H1 (cell line): ENCODE measurements at regions not wholly inside any gene's neighbourhood (a gene's known extent, or its start where the extent isn't known, plus 50 kb on each side); places are given as distances from the start of the nearest gene placed in this dataset.

ENCODE experiments used
- CTCF ChIA-PET: fragments of 300-600 bp; sonication (Branson Sonifier 250); formaldehyde crosslinking; loops from one replicate; lab custom pipeline; 2021; ENCODE audit not compliant: partially characterized antibody; lab: Charles Lee
- POLR2A ChIA-PET: fragments of 300-600 bp; sonication (Branson Sonifier 250); formaldehyde crosslinking; loops from one replicate; lab custom pipeline; 2021; ENCODE audit warnings: inconsistent platforms; ENCODE audit not compliant: partially characterized antibody; lab: Charles Lee
- DNase-seq, 2 experiments: peaks; one replicate each; pipeline versions ENCODE4 v3.0.0 to v3.0.0-alpha.2; 2010 to 2022; ENCODE audit warnings: low spot score in 2 of 2, low read depth in 1 of 2, mixed read lengths in 1 of 2
- FAIRE-seq: peaks from 2 replicates; lab custom pipeline; 2011; peaks lifted over from hg19 to GRCh38; lab: Jason Lieb, UNC
- H2AFZ ChIP-seq: 2 replicates; pipeline ENCODE4 v1.8.1; 2012; ENCODE audit warnings: low read length, inconsistent platforms
- H2AK5ac ChIP-seq: 2 replicates; pipeline ENCODE4 v1.6.1; 2013; ENCODE audit warnings: low read depth, low read length
- H2BK120ac ChIP-seq: replicated peaks from 2 replicates; pipeline ENCODE3; 2013; ENCODE audit warnings: low read depth, low read length, inconsistent platforms
- H2BK12ac ChIP-seq: 2 replicates; pipeline ENCODE4 v1.6.1; 2013; ENCODE audit warnings: low read depth, low read length
- H2BK15ac ChIP-seq: 2 replicates; pipeline ENCODE4 v1.6.1; 2013; ENCODE audit warnings: low read length
- H2BK20ac ChIP-seq: 2 replicates; pipeline ENCODE4 v1.6.1; 2013; ENCODE audit warnings: low read length
- H2BK5ac ChIP-seq: 2 replicates; pipeline ENCODE4 v1.6.1; 2013; ENCODE audit warnings: low read depth, low read length
- H3K14ac ChIP-seq: 2 replicates; pipeline ENCODE4 v1.6.1; 2013; ENCODE audit warnings: inconsistent platforms; ENCODE audit not compliant: insufficient read length
- H3K18ac ChIP-seq: 2 replicates; pipeline ENCODE4 v1.6.1; 2013; ENCODE audit warnings: low read length; ENCODE audit errors: extremely low read depth
- H3K23ac ChIP-seq: 2 replicates; pipeline ENCODE4 v1.6.1; 2013; ENCODE audit warnings: inconsistent platforms; ENCODE audit not compliant: insufficient read length
- H3K23me2 ChIP-seq: 2 replicates; pipeline ENCODE4 v1.6.1; 2013; ENCODE audit warnings: low read depth, low read length
- H3K27ac ChIP-seq: 2 replicates; pipeline ENCODE4 v1.6.1; 2011; ENCODE audit warnings: low read depth, low read length, inconsistent platforms
- H3K27me3 ChIP-seq, 4 experiments: replicated peaks in 1 of 4; 1 replicate in 1 of 4; 2 replicates in 3 of 4; pipeline versions ENCODE4 v1.6.1 to v1.8.1; 2011 to 2013; ENCODE audit warnings: low read length in 3 of 4, mild to moderate bottlenecking in 3 of 4, inconsistent platforms in 2 of 4, mixed read lengths in 2 of 4, moderate library complexity in 1 of 4; ENCODE audit not compliant: control insufficient read depth in 3 of 4, insufficient read depth in 3 of 4; ENCODE audit errors: extremely low read depth in 1 of 4
- H3K36me3 ChIP-seq, 4 experiments: 2 replicates each; pipeline versions ENCODE4 v1.6.1 to v1.8.1; 2011 to 2013; ENCODE audit warnings: mild to moderate bottlenecking in 4 of 4, low read length in 3 of 4, moderate library complexity in 2 of 4, control low read depth in 1 of 4, inconsistent platforms in 1 of 4; ENCODE audit not compliant: insufficient read depth in 4 of 4, control insufficient read depth in 2 of 4
- H3K4ac ChIP-seq: replicated peaks from 2 replicates; pipeline ENCODE3; 2013; ENCODE audit warnings: low read length, low read depth, mixed read lengths, inconsistent platforms; ENCODE audit not compliant: insufficient read length
- H3K4me1 ChIP-seq, 4 experiments: replicated peaks in 1 of 4; 1 replicate in 1 of 4; 2 replicates in 3 of 4; pipeline versions ENCODE4 v1.6.1 to v1.8.1; 2011 to 2013; ENCODE audit warnings: low read length in 3 of 4, inconsistent platforms in 2 of 4, mixed read lengths in 1 of 4; ENCODE audit not compliant: insufficient read depth in 4 of 4, control insufficient read depth in 3 of 4
- H3K4me2 ChIP-seq, 2 experiments: 2 replicates each; pipeline versions ENCODE4 v1.6.1 to v1.8.1; 2011 to 2013; ENCODE audit warnings: low read depth in 2 of 2, low read length in 2 of 2, control low read depth in 1 of 2, inconsistent platforms in 1 of 2, mild to moderate bottlenecking in 1 of 2; ENCODE audit not compliant: insufficient read depth in 1 of 2
- H3K4me3 ChIP-seq, 4 experiments: fragments of 200-600, 300-600 bp in 1 of 4; sonication (generic), shearing (Covaris generic), sonication (Bioruptor Twin) in 1 of 4; 2 replicates each; pipeline versions ENCODE4 v1.5.1 to v1.8.1; 2011 to 2016; ENCODE audit warnings: low read length in 4 of 4, low read depth in 3 of 4, control low read depth in 2 of 4, inconsistent platforms in 2 of 4, mild to moderate bottlenecking in 2 of 4, mixed read lengths in 1 of 4, moderate library complexity in 1 of 4; ENCODE audit not compliant: insufficient read depth in 2 of 4; ENCODE audit errors: extremely low read depth in 1 of 4
- H3K56ac ChIP-seq: replicated peaks from 2 replicates; pipeline ENCODE3; 2013; ENCODE audit warnings: low read depth, mild to moderate bottlenecking, mixed read lengths, low read length, inconsistent platforms; ENCODE audit not compliant: insufficient read length
- H3K79me1 ChIP-seq: 2 replicates; pipeline ENCODE4 v1.6.1; 2013; ENCODE audit warnings: low read depth, low read length, control low read depth
- H3K79me2 ChIP-seq, 2 experiments: 2 replicates each; pipeline versions ENCODE4 v1.6.1 to v1.8.1; 2012 to 2013; ENCODE audit warnings: low read length in 2 of 2, mild to moderate bottlenecking in 2 of 2, inconsistent platforms in 1 of 2; ENCODE audit not compliant: insufficient read depth in 2 of 2, control insufficient read depth in 1 of 2
- H3K9ac ChIP-seq, 4 experiments: replicated peaks in 1 of 4; 1 replicate in 1 of 4; 2 replicates in 3 of 4; pipeline versions ENCODE4 v1.6.1 to v1.8.1; 2011 to 2013; ENCODE audit warnings: low read depth in 3 of 4, low read length in 3 of 4, control low read depth in 2 of 4, mild to moderate bottlenecking in 2 of 4, moderate library complexity in 2 of 4, inconsistent platforms in 1 of 4; ENCODE audit errors: extremely low read depth in 1 of 4
- H3K9me3 ChIP-seq, 2 experiments: 2 replicates each; pipeline versions ENCODE4 v1.6.1 to v1.8.1; 2012 to 2013; ENCODE audit warnings: mild to moderate bottlenecking in 2 of 2, moderate library complexity in 2 of 2, control low read depth in 1 of 2, inconsistent platforms in 1 of 2, low read depth in 1 of 2, low read length in 1 of 2, mixed read lengths in 1 of 2; ENCODE audit not compliant: insufficient read depth in 2 of 2
- H4K20me1 ChIP-seq, 2 experiments: replicated peaks in 1 of 2; 2 replicates each; pipeline versions ENCODE3 to v1.8.1; 2011 to 2013; ENCODE audit warnings: inconsistent platforms in 2 of 2, low read length in 2 of 2, mild to moderate bottlenecking in 1 of 2; ENCODE audit not compliant: insufficient read depth in 2 of 2, control insufficient read depth in 1 of 2
- H4K5ac ChIP-seq: 2 replicates; pipeline ENCODE4 v1.6.1; 2013; ENCODE audit warnings: low read length, low read depth, mixed read lengths, inconsistent platforms; ENCODE audit not compliant: insufficient read length
- H4K8ac ChIP-seq: 2 replicates; pipeline ENCODE4 v1.8.0; 2013; ENCODE audit warnings: mild to moderate bottlenecking, moderate library complexity, low read length, inconsistent platforms; ENCODE audit not compliant: insufficient read depth; ENCODE audit errors: extremely low read depth
- H4K91ac ChIP-seq: replicated peaks from 2 replicates; pipeline ENCODE3; 2013; ENCODE audit warnings: low read length, mixed read lengths, inconsistent platforms; ENCODE audit not compliant: insufficient read length
- EP300 ChIP-seq, 2 experiments: IDR thresholded peaks; 1 replicate in 1 of 2; 2 replicates in 1 of 2; pipeline ENCODE4 v1.6.1; 2011 to 2012; ENCODE audit warnings: low read depth in 2 of 2, low read length in 2 of 2, mild to moderate bottlenecking in 2 of 2, borderline replicate concordance in 1 of 2, inconsistent platforms in 1 of 2, moderate library complexity in 1 of 2
- HDAC2 ChIP-seq, 2 experiments: fragments of 300-600 bp in 1 of 2; sonication (generic) in 1 of 2; IDR thresholded peaks; 2 replicates each; pipeline ENCODE4 v1.6.1; 2011 to 2012; ENCODE audit warnings: low read depth in 2 of 2, low read length in 2 of 2, mild to moderate bottlenecking in 2 of 2, moderate library complexity in 2 of 2, borderline replicate concordance in 1 of 2, inconsistent platforms in 1 of 2
- SAP30 ChIP-seq: fragments of 300-600 bp; sonication (generic); IDR thresholded peaks from 2 replicates; pipeline ENCODE4 v1.7.1; 2012; ENCODE audit warnings: low read length, moderate library complexity, mild to moderate bottlenecking, inconsistent platforms; ENCODE audit not compliant: insufficient read depth, insufficient replicate concordance
- TAF7 ChIP-seq: optimal IDR thresholded peaks from 2 replicates; pipeline ENCODE3; 2011; ENCODE audit warnings: low read depth, mild to moderate bottlenecking, inconsistent platforms, low read length, moderate library complexity, borderline replicate concordance
- TEAD4 ChIP-seq: IDR thresholded peaks from 2 replicates; pipeline ENCODE4 v1.6.1; 2012; ENCODE audit warnings: low read depth, low read length, inconsistent platforms, mixed read lengths
- TF ChIP-seq, protein P1 (sequence below): IDR thresholded peaks from 2 replicates; pipeline ENCODE4 v1.6.1; 2012; ENCODE audit warnings: inconsistent platforms

DNA sequence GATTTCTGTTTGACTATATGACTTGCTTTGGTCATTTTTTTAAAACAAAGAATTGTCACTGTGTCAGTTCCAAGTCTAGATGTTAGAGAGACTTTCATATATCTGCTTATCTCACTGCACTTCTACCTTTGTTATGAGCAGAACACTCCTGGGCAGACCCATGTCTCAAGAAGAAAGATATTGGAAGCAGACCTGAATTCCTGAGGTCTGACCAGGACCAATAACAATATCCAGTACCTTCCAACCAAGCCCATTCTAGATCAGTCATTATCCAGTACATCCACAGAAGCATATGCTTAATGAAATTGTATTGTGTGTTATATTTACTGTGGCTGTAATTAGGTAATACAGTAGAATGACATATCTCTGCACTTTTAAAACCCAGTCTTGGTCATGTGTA is 811.3 kb upstream of the GBE1 start:
- no peak overlapping the region for H4K8ac ChIP-seq
- H2BK20ac ChIP-seq, result no peak overlapping the region
- CTCF ChIA-PET, result no interaction called here
- H2AK5ac ChIP-seq, result no peak overlapping the region
- TF ChIP-seq, protein P1, sequence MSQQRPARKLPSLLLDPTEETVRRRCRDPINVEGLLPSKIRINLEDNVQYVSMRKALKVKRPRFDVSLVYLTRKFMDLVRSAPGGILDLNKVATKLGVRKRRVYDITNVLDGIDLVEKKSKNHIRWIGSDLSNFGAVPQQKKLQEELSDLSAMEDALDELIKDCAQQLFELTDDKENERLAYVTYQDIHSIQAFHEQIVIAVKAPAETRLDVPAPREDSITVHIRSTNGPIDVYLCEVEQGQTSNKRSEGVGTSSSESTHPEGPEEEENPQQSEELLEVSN, result no peak
- TF ChIP-seq TAF7 (no peak), EP300 (IDR thresholded peaks at IDR 0.05; ENCODE audit: borderline replicate concordance in 1 of 2, low read depth in 2 of 2, low read length in 2 of 2) (no peak), SAP30 (no peak), TEAD4 (no peak), HDAC2 (IDR thresholded peaks at IDR 0.05; ENCODE audit: borderline replicate concordance in 1 of 2, low read depth in 2 of 2, low read length in 2 of 2) (no peak)
- H2BK5ac ChIP-seq, result no peak overlapping the region
- H3K36me3 ChIP-seq, result no peaks in the 10 kb centered on the region
- no peak overlapping the region for H2AFZ ChIP-seq
- no peak overlapping the region for H2BK120ac ChIP-seq
- H4K20me1 ChIP-seq, result no peaks in the 10 kb centered on the region
- no peak overlapping the region for H3K18ac ChIP-seq
- no peak overlapping the region for H4K91ac ChIP-seq
- H2BK15ac ChIP-seq, result no peak overlapping the region
- no peak overlapping the region for H3K4me2 ChIP-seq
- H3K56ac ChIP-seq, result no peak overlapping the region
- DNase-seq (no peak), FAIRE-seq (no peak)
- no peak overlapping the region for H3K4ac ChIP-seq
- no peaks in the 10 kb centered on the region; the same call in 1 of the 2 replicates for H3K23me2 ChIP-seq
- no peaks in the 10 kb centered on the region for H3K79me1 ChIP-seq
- H3K14ac ChIP-seq, result no peak overlapping the region
- no peaks in the 10 kb centered on the region for H3K27me3 ChIP-seq
- H2BK12ac ChIP-seq, result no peak overlapping the region
- no peak overlapping the region for H4K5ac ChIP-seq
- H3K27ac ChIP-seq, result no peak overlapping the region
- H3K23ac ChIP-seq, result no peak overlapping the region
- no peak overlapping the region for H3K9ac ChIP-seq
- no peaks in the 10 kb centered on the region for H3K4me1 ChIP-seq
- no peaks in the 10 kb centered on the region for H3K79me2 ChIP-seq
- POLR2A ChIA-PET, result no interaction called here
- no peak overlapping the region for H3K4me3 ChIP-seq
- H3K9me3 ChIP-seq, result no peaks in the 10 kb centered on the region
